HG03457 (cell line): ENCODE measurements at regions not wholly inside any gene's neighbourhood (a gene's known extent, or its start where the extent isn't known, plus 50 kb on each side); places are given as distances from the start of the nearest gene placed in this dataset.
"Not testable (repeated sequence)": the region's sequence is repeated elsewhere in the genome, so short reads cannot be mapped to it uniquely, and the experiment has no call there.

Source experiments
- ATAC-seq: cut with Tn5 transposase; IDR thresholded peaks from one replicate; pipeline ENCODE4 v1.9.1; 2021; ENCODE audit warnings: moderate number of reproducible peaks; ENCODE audit not compliant: unreplicated experiment

GRCh38 chr15:99481951-99482230, 83.9 kb upstream of the MEF2A start:
- ATAC-seq = no peak

- ATAC-seq = no peak
Observed at GRCh38 chr15:99482993-99483392, 82.8 kb upstream of the MEF2A start.

- no peak for ATAC-seq
Observed at GRCh38 chr15:99485153-99485961, 80.4 kb upstream of the MEF2A start.

GRCh38 chr15:99485992-99486370, 79.8 kb upstream of the MEF2A start:
- no peak for ATAC-seq

- ATAC-seq = no peak
Observed at GRCh38 chr15:99486371-99487336, 79.1 kb upstream of the MEF2A start.

GRCh38 chr15:99487337-99487730, 78.5 kb upstream of the MEF2A start:
- no peak for ATAC-seq

- ATAC-seq = no peak
Observed at GRCh38 chr15:99492275-99492674, 73.5 kb upstream of the MEF2A start.

GRCh38 chr15:99492716-99493115, 73.1 kb upstream of the MEF2A start:
- ATAC-seq = no peak

- ATAC-seq = no peak
Observed at GRCh38 chr15:99493461-99493860, 72.3 kb upstream of the MEF2A start.

GRCh38 chr15:99494536-99495233, 71.1 kb upstream of the MEF2A start:
- ATAC-seq = not testable (repeated sequence)

- ATAC-seq = no peak
Observed at GRCh38 chr15:99495430-99496301, 70.1 kb upstream of the MEF2A start.

GRCh38 chr15:99496302-99496629, 69.5 kb upstream of the MEF2A start:
- no peak for ATAC-seq

- ATAC-seq = peak; percentile 51
Observed at GRCh38 chr15:99502182-99502581, 63.6 kb upstream of the MEF2A start.

GRCh38 chr15:99502661-99503060, 63.1 kb upstream of the MEF2A start:
- ATAC-seq = peak; percentile 7

- no peak for ATAC-seq
Observed at GRCh38 chr15:99503411-99503810, 62.4 kb upstream of the MEF2A start.

GRCh38 chr15:99504071-99504822, 61.5 kb upstream of the MEF2A start:
- ATAC-seq = no peak

GRCh38 chr15:99504823-99505551, 60.8 kb upstream of the MEF2A start:
- peak; percentile 34 for ATAC-seq

- no peak for ATAC-seq
Observed at GRCh38 chr15:99506399-99506798, 59.4 kb upstream of the MEF2A start.

GRCh38 chr15:99507016-99507503, 58.7 kb upstream of the MEF2A start:
- ATAC-seq = no peak
